ENCODE measurements at regions not wholly inside any gene's neighbourhood (a gene's known extent, or its start where the extent isn't known, plus 50 kb on each side); places are given as distances from the start of the nearest gene placed in this dataset.
A peak's percentile ranks its signal among the peaks of the same experiment; 100 is the strongest.

GRCh38 chr18:57959278-57959677, 84.7 kb upstream of the NEDD4L start:
- Histone ChIP-seq H2AFZ (replicated peaks; ENCODE audit: low read length, poor library complexity) (peak overlapping the region; percentile 58), H2BK120ac (ENCODE audit: low read depth, low read length) (no peak overlapping the region), H2AK5ac (ENCODE audit: low read depth, low read length) (no peak overlapping the region), H3K4me1 (ENCODE audit: control insufficient read depth, insufficient read depth, low read length) (no peaks in the 10 kb centered on the region), H3K9me1 (ENCODE audit: insufficient read depth, low read length) (no peaks in the 10 kb centered on the region; the same call in 1 of the 2 replicates), H4K5ac (ENCODE audit: low read depth, low read length) (no peak overlapping the region), H3K14ac (replicated peaks; ENCODE audit: low read depth, low read length) (no peak overlapping the region), H3K56ac (ENCODE audit: extremely low read depth, insufficient read depth, low read length) (no peak overlapping the region), H4K8ac (ENCODE audit: low read depth in 2 of 2, low read length in 2 of 2) (no peak overlapping the region), H3K9ac (ENCODE audit: low read depth, low read length) (no peak overlapping the region), H3K18ac (ENCODE audit: low read depth, low read length) (no peak overlapping the region), H3K4me2 (ENCODE audit: low read depth, low read length) (no peak overlapping the region), H3K9me3 (ENCODE audit: control insufficient read depth, insufficient read depth, low read length) (no peaks in the 10 kb centered on the region), H3K27me3 (ENCODE audit: control insufficient read depth, insufficient read depth, low read length) (peaks cover 16% of the 10 kb centered on the region), H3K4me3 (ENCODE audit: insufficient read depth, low read depth, low read length) (no peak overlapping the region), H4K20me1 (ENCODE audit: insufficient read depth, low read length) (no peaks in the 10 kb centered on the region), H3K27ac (ENCODE audit: insufficient read depth, low read length) (no peak overlapping the region), H3K23ac (ENCODE audit: low read depth, low read length) (no peak overlapping the region), H2AK9ac (replicated peaks; ENCODE audit: low read depth, low read length, poor library complexity) (no peak overlapping the region), H2BK5ac (ENCODE audit: low read depth, low read length, poor library complexity, severe bottlenecking) (no peak overlapping the region), H3K79me1 (ENCODE audit: low read depth in 1 of 2, low read length in 2 of 2) (no peaks in the 10 kb centered on the region), H3K4ac (ENCODE audit: low read depth, low read length) (no peak overlapping the region), H3K36me3 (ENCODE audit: control insufficient read depth, insufficient read depth, low read length) (no peaks in the 10 kb centered on the region), H2BK20ac (ENCODE audit: low read depth, low read length) (no peak overlapping the region), H2BK15ac (ENCODE audit: low read depth, low read length) (no peak overlapping the region), H4K91ac (ENCODE audit: insufficient read depth, low read depth, low read length) (no peak overlapping the region)
- in situ Hi-C loops (cut with MboI; ENCODE audit: low sequenced_read_pairs) = no loop called here
- intact Hi-C loops (cut with micrococcal nuclease) = loop anchor here (1.0 kb wide), 1 partner anchor 163 kb away; no protein-coding TSS in a partner anchor
- no CpG with 5 or more reads among the region's 3 CpGs for WGBS, 2 experiments (ENCODE audit: extremely low coverage in 2 of 2, insufficient read length in 1 of 2)
- DNase-seq (peak; percentile 62), ATAC-seq (ENCODE audit: low read depth) (peak; percentile 85)
- CTCF ChIA-PET = interaction anchor here (0.6 to 2.5 kb wide), 15 partner anchors 10 to 910 kb away, joined by 3 to 10 read pairs (median 4); partner anchors contain the start of gene NEDD4L
- dilution Hi-C loops (cut with HindIII; ENCODE audit: low sequenced_read_pairs, unreplicated experiment) = no loop called here
- POLR2A ChIA-PET (ENCODE audit: unreplicated experiment) = no interaction called here
- TF ChIP-seq RAD21 (IDR thresholded peaks at IDR 0.05; ENCODE audit: low read length) = peak; percentile 48
- TF ChIP-seq RFX5 (IDR thresholded peaks at IDR 0.05; ENCODE audit: low read depth, low read length) = no peak
- TF ChIP-seq SMC3 (IDR thresholded peaks at IDR 0.05; ENCODE audit: low read depth, low read length) = peak; percentile 55
- no peak for TF ChIP-seq MAZ (IDR thresholded peaks at IDR 0.05; ENCODE audit: borderline replicate concordance, low read depth, low read length)
- no peak for TF ChIP-seq NFE2L2 (IDR thresholded peaks at IDR 0.05; ENCODE audit: low read depth, low read length)
- no peak for TF ChIP-seq FOS (IDR thresholded peaks at IDR 0.05; ENCODE audit: low read depth, low read length)
- TF ChIP-seq MAFK (IDR thresholded peaks at IDR 0.05; ENCODE audit: low read depth, low read length) = no peak
- TF ChIP-seq CHD1 (IDR thresholded peaks at IDR 0.05; ENCODE audit: low read depth, low read length) = no peak
- TF ChIP-seq, protein P1, sequence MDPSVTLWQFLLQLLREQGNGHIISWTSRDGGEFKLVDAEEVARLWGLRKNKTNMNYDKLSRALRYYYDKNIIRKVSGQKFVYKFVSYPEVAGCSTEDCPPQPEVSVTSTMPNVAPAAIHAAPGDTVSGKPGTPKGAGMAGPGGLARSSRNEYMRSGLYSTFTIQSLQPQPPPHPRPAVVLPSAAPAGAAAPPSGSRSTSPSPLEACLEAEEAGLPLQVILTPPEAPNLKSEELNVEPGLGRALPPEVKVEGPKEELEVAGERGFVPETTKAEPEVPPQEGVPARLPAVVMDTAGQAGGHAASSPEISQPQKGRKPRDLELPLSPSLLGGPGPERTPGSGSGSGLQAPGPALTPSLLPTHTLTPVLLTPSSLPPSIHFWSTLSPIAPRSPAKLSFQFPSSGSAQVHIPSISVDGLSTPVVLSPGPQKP (IDR thresholded peaks at IDR 0.05; ENCODE audit: borderline replicate concordance, low read depth, low read length) = no peak
- TF ChIP-seq USF2 (IDR thresholded peaks at IDR 0.05; ENCODE audit: low read depth, low read length) = peak; percentile 56; the same call in 1 of the 2 replicates
- TF ChIP-seq RCOR1 (IDR thresholded peaks at IDR 0.05; ENCODE audit: insufficient replicate concordance, low read length) = no peak
- peak; percentile 44 for TF ChIP-seq CTCF (conservative IDR thresholded peaks at IDR 0.05; ENCODE audit: low read depth, low read length)
- no peak for TF ChIP-seq CEBPB (IDR thresholded peaks at IDR 0.05; ENCODE audit: low read depth, low read length)
- TF ChIP-seq BHLHE40 (IDR thresholded peaks at IDR 0.05; ENCODE audit: low read depth, low read length) = 0 out of 2 replicates have a peak, but pooled peaks have one; percentile 13
- TF ChIP-seq POLR2A (IDR thresholded peaks at IDR 0.05; ENCODE audit: low read depth, low read length) = no peak
- no TSS peak for BruUV-seq (replicated peaks)

All from IMR-90 (cell line).